ENCODE measurements at regions not wholly inside any gene's neighbourhood (a gene's known extent, or its start where the extent isn't known, plus 50 kb on each side); places are given as distances from the start of the nearest gene placed in this dataset.

- TF ChIP-seq POLR2A (IDR thresholded peaks at IDR 0.05; ENCODE audit: low read depth, low read length) (no peak), POLR2AphosphoS5 (IDR thresholded peaks at IDR 0.05; ENCODE audit: low read depth, low read length) (no peak)
These were observed 247.3 kb downstream of the NUP35 start for GRCh38 chr2:183371545-183371944.
